ENCODE measurements at regions not wholly inside any gene's neighbourhood (a gene's known extent, or its start where the extent isn't known, plus 50 kb on each side); places are given as distances from the start of the nearest gene placed in this dataset.
A peak's percentile ranks its signal among the peaks of the same experiment; 100 is the strongest.

DNA sequence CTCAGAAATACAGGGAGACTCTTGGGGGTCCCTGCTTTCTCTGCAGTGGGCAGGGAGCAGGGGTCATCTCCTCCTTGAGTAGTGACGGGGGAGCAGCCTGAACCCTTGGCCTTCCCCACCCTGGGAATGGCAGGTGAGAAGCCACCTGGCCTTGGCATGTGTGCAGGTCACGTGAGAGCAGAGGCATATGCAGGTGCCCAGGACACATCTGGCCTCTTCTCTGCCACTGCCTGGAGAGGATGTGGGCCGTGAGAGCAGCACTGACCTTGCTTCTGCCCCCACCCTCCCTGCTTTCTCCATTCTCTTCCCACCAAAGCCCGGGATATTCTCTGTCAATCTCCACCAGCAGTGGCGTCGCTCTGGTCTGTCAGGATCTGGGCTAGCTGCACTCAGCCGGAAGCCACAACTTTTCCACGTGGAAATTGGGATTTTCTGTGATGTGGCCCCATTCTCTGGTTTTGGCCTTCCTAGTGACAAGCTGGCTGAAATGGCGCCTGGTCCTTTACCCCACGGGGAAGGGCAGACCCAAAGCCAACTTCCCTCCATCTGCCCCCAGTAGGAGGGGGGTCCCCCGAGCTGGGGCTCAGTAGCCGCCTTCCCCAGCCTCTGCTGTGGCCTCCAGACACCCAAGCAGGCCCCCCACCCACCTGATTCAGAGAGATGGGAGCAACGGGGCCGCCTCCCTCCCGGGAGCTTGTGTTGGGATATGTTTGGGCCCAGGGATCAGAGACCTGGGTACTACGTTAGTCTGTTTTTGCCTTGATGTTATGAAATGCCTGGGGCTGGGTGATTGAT, 70.4 kb upstream of the FCN1 start:
- intact Hi-C loops (cut with DNase I): no loop called here
- ATAC-seq: no peak
- Histone ChIP-seq H3K27ac (no peak overlapping the region), H3K4me3 (no peak overlapping the region), H3K36me3 (no peaks in the 10 kb centered on the region), H3K9me3 (no peaks in the 10 kb centered on the region), H3K27me3 (no peaks in the 10 kb centered on the region), H3K4me1 (no peaks in the 10 kb centered on the region)
- peak; percentile 58 for DNase-seq
- TF ChIP-seq, protein P1, sequence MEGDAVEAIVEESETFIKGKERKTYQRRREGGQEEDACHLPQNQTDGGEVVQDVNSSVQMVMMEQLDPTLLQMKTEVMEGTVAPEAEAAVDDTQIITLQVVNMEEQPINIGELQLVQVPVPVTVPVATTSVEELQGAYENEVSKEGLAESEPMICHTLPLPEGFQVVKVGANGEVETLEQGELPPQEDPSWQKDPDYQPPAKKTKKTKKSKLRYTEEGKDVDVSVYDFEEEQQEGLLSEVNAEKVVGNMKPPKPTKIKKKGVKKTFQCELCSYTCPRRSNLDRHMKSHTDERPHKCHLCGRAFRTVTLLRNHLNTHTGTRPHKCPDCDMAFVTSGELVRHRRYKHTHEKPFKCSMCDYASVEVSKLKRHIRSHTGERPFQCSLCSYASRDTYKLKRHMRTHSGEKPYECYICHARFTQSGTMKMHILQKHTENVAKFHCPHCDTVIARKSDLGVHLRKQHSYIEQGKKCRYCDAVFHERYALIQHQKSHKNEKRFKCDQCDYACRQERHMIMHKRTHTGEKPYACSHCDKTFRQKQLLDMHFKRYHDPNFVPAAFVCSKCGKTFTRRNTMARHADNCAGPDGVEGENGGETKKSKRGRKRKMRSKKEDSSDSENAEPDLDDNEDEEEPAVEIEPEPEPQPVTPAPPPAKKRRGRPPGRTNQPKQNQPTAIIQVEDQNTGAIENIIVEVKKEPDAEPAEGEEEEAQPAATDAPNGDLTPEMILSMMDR (IDR thresholded peaks at IDR 0.05): no peak

DNA sequence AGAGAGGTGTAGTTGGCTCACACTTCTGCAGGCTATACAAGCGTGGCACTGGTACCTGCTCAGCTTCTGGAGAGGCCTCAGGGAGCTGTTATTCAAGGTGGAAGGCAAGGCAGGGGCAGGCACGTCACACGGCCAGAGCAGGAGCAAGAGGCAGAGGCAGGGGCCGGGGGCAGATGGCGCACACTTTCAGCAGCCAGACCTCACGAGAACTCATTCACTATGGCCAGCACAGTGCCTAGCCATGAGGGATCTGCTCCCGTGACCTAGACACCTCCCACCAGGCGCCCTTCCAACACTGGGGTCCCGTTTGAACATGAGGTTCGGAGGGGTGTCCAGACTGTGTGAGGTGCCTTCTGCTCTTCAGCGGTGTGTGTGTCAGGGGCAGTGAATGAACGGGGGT, 71.0 kb upstream of the FCN1 start:
- H3K4me1 ChIP-seq: no peaks in the 10 kb centered on the region
- no peak overlapping the region for H3K4me3 ChIP-seq
- ATAC-seq (no peak), DNase-seq (peak; percentile 48)
- no peaks in the 10 kb centered on the region for H3K9me3 ChIP-seq
- TF ChIP-seq, protein P1 (IDR thresholded peaks at IDR 0.05): no peak
- intact Hi-C loops (cut with DNase I): no loop called here
- H3K27me3 ChIP-seq: no peaks in the 10 kb centered on the region
- H3K27ac ChIP-seq: no peak overlapping the region
- no peaks in the 10 kb centered on the region for H3K36me3 ChIP-seq

DNA sequence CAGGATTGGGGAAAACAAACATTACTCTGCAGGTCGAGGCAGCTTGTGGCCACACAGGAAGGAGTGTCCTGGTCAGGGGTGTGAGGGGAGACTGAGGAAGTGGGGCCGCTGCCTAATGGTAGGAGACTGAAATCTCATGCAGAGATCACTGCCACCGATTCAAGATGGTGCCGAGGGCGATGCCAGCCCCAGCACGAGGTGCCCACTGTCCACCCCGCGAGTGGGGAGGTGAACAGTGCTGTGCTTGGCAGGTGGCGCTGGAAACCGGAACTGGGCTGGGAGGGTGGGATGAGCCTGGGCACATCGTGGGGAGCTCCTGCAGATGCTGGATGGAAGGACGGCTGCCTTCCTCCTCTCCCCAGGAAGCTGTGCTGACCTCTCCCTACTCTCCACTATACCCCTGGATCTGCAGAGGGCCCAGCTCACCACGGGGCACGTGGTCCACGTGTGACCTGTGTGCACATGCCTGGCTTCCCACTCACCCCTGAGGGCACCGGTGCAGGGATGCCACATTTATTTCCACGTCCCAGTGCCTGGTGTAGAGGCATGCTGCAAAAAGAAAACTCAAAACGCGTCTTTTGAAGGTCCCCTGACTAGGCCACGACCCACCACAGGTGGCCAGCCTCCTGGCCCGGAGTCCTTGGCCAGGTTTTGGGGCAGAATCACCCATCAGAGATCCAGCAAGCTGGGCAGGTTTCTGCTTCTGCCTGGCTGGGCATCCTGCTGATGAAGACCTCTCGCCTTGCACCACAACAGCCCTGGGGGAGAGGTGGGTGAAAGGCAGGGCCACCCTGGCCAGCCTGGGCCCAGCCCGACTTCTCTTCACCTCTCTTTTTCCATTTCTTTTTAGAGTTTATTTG, 71.7 kb upstream of the FCN1 start:
- intact Hi-C loops (cut with DNase I): no loop called here
- no peaks in the 10 kb centered on the region for H3K27me3 ChIP-seq

DNA sequence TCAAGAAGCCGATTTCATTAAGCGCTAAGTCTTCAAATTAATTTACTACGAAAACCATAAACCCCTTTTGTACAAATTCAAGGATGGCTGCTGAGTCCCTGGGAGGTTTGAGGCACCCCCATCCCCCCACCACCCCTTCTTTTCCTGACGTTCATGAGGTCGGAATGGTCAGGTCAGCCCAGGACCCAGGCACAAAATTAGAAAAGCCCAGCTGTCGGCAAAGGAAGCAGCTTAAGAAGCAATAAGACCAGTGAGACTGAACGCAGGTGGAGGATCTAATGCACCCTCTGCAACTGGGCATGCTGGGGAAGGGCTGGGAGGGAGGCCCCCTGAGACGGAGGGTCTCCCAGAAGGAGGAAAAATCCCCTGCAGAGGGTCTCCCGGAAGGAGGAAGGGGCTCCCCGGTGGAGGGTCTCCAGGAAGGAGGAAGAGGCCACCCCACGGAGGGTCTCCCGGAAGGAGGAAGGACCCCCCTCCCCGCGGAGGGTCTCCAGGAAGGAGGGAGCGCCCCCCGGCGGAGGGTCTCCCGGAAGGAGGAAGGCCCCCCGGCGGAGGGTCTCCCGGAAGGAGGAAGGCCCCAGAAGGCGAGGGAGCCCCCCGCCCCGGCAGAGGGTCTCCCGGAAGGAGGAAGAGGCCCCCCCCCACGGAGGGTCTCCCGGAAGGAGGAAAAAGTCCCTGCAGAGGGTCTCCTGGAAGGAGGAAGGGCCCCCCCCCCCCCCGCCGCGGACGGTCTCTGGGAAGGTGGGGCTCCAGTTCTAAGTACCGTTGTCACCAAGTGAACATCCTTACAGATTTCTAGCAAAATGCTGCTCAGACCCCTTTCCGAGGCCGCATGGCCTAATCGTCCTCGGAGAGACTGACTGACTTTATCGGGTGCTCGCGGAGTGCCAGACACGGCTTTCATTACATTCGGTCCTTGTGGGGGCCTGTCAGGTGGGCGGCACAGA, 74.4 kb upstream of the FCN1 start:
- peak; percentile 10 for DNase-seq
- Histone ChIP-seq H3K27ac (no peak overlapping the region), H3K36me3 (no peaks in the 10 kb centered on the region), H3K9me3 (no peaks in the 10 kb centered on the region), H3K4me1 (no peaks in the 10 kb centered on the region), H3K4me3 (no peak overlapping the region), H3K27me3 (no peaks in the 10 kb centered on the region)
- intact Hi-C loops (cut with DNase I): no loop called here
- TF ChIP-seq, protein P1 (IDR thresholded peaks at IDR 0.05): no peak
- no peak for ATAC-seq

More for the DNA sequence above, 71.7 kb upstream of the FCN1 start:
- no peaks in the 10 kb centered on the region for H3K4me1 ChIP-seq
- DNase-seq (peak; percentile 40), ATAC-seq (no peak)
- no peaks in the 10 kb centered on the region for H3K9me3 ChIP-seq
- no peak overlapping the region for H3K27ac ChIP-seq
- TF ChIP-seq, protein P1 (IDR thresholded peaks at IDR 0.05): no peak
- H3K36me3 ChIP-seq: no peaks in the 10 kb centered on the region
- no peak overlapping the region for H3K4me3 ChIP-seq

DNA sequence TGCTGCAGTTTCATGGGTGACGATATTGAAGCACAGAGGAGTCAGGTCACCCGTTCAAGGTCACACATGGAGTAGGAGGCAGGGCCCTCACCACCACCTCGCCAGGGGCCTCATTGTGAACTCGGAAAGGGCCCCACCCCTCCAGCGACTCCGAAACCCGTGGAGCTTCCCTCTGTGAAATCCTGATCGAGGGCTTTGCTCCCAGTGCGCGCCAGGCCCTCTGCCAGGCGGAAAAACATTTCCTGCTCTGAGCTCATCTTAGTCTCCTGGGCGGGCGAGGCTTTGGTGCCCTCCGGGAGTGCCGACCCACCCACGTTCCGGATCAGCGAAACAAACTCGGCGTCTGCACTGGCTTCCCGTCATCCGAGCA, 75.0 kb upstream of the FCN1 start:
- H3K4me3 ChIP-seq: no peak overlapping the region
- DNase-seq: peak; percentile 87
- intact Hi-C loops (cut with DNase I): no loop called here
- H3K27ac ChIP-seq: no peak overlapping the region
- no peaks in the 10 kb centered on the region for H3K4me1 ChIP-seq
- H3K9me3 ChIP-seq: no peaks in the 10 kb centered on the region
- ATAC-seq: peak; percentile 80
- H3K27me3 ChIP-seq: no peaks in the 10 kb centered on the region
- H3K36me3 ChIP-seq: no peaks in the 10 kb centered on the region
- TF ChIP-seq, protein P1 (IDR thresholded peaks at IDR 0.05): no peak

Measured in upper lobe of right lung (tissue), 1 donor.